HL-60 (cell line): ENCODE measurements at regions not wholly inside any gene's neighbourhood (a gene's known extent, or its start where the extent isn't known, plus 50 kb on each side); places are given as distances from the start of the nearest gene placed in this dataset.

Source experiments
- DNase-seq, 2 experiments: peaks; one replicate each; pipeline ENCODE4 v3.0.0-alpha.2; 2010 to 2020; ENCODE audit warnings: low read depth in 1 of 2, low spot score in 1 of 2
- H3K27ac ChIP-seq: fragments of 250-450 bp; sonication (Bioruptor Pico); replicated peaks from 2 replicates; pipeline ENCODE4 v1.5.1; 2020; ENCODE audit warnings: mild to moderate bottlenecking, moderate library complexity
- H3K27me3 ChIP-seq: fragments of 250-450 bp; sonication (Bioruptor Pico); 2 replicates; pipeline ENCODE4 v1.5.1; 2021; ENCODE audit warnings: mild to moderate bottlenecking, moderate library complexity; ENCODE audit not compliant: insufficient read depth, poor library complexity, severe bottlenecking
- H3K4me3 ChIP-seq: replicated peaks from 2 replicates; pipeline ENCODE4 v1.5.1; 2011; ENCODE audit warnings: mild to moderate bottlenecking, control low read depth, low read length; ENCODE audit not compliant: insufficient read depth
- CTCF ChIP-seq: IDR thresholded peaks from one replicate; pipeline ENCODE4 v1.5.1; 2011; ENCODE audit warnings: low read length, control low read depth, inconsistent platforms; ENCODE audit not compliant: insufficient read depth
- GABPA ChIP-seq: IDR thresholded peaks from 2 replicates; pipeline ENCODE4 v1.6.1; 2012; ENCODE audit warnings: low read depth
- POLR2AphosphoS5 ChIP-seq: IDR thresholded peaks from 2 replicates; pipeline ENCODE4 v1.6.1; 2012; ENCODE audit warnings: low read depth
- REST ChIP-seq: IDR thresholded peaks from 2 replicates; pipeline ENCODE4 v1.6.1; 2012; ENCODE audit warnings: low read depth; ENCODE audit not compliant: insufficient replicate concordance
- SPI1 ChIP-seq: IDR thresholded peaks from 2 replicates; pipeline ENCODE4 v1.6.1; 2012; ENCODE audit warnings: low read depth, mild to moderate bottlenecking, borderline replicate concordance

- TF ChIP-seq SPI1 (no peak), CTCF (no peak), GABPA (no peak), POLR2AphosphoS5 (no peak), REST (no peak)
- DNase-seq: no peak
- H3K27ac ChIP-seq: no peak overlapping the region
- no peak overlapping the region for H3K4me3 ChIP-seq
- no peaks in the 10 kb centered on the region for H3K27me3 ChIP-seq
Measured at GRCh38 chr6:149229096-149229495, 88.4 kb upstream of the TAB2 start.

GRCh38 chr6:149230712-149231460, 86.6 kb upstream of the TAB2 start:
- no peak overlapping the region for H3K4me3 ChIP-seq
- H3K27me3 ChIP-seq: no peaks in the 10 kb centered on the region
- no peak for DNase-seq
- H3K27ac ChIP-seq: no peak overlapping the region
- TF ChIP-seq SPI1: no peak
- TF ChIP-seq GABPA: no peak
- TF ChIP-seq REST: no peak
- no peak for TF ChIP-seq CTCF
- TF ChIP-seq POLR2AphosphoS5: no peak

GRCh38 chr6:149231778-149232177, 85.7 kb upstream of the TAB2 start:
- no peak for TF ChIP-seq POLR2AphosphoS5
- TF ChIP-seq REST: no peak
- TF ChIP-seq SPI1: no peak
- TF ChIP-seq CTCF: no peak
- TF ChIP-seq GABPA: no peak
- Histone ChIP-seq H3K4me3 (no peak overlapping the region), H3K27ac (no peak overlapping the region), H3K27me3 (no peaks in the 10 kb centered on the region)
- peak in 1 of 2 experiments; percentile 49 for DNase-seq
